ENCODE measurements at regions not wholly inside any gene's neighbourhood (a gene's known extent, or its start where the extent isn't known, plus 50 kb on each side); places are given as distances from the start of the nearest gene placed in this dataset.
"Not testable (repeated sequence)": the region's sequence is repeated elsewhere in the genome, so short reads cannot be mapped to it uniquely, and the experiment has no call there.

GRCh38 chr9:36521148-36521547 is 51.5 kb upstream of the MELK start:
- FAIRE-seq, result no peak

DNA sequence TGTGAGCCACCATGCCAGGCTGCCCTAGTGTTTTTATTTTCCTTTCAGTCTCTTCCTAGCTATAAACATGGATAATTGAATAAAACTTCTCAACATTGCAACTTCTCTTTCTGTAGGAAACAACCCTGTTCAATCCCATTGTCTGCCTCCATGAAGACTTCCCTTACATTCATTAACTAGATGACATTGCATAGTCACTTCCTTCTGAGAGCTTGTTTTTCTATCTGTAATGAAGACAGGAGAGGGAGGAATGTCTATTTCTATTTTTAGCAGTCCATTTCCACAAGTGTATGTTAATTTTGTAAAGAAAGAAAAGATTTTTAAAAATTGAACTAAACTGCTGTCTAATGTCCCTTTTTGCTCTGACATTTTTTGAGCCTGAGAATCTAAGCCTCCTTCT is 55.6 kb upstream of the MELK start:
- FAIRE-seq, result no peak

DNA sequence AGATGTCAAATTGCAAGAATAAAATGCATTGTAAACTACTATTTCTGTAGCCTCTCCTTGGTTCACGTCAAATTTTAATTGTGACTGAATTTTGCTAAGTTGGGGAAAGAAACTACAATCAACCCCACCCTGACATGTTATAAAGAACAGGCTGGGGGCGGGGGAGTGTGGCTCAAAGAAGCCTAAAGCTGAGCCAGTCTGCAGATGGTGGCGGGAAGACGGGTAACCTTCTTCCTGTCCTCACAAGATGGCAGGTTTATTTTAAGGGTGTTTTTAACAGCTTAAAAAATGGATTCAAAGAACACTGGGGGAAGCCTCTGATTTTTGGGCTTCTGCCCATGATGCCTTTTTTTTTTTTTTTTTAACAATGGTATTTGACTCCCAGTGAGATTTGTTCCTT is 68.5 kb upstream of the MELK start:
- no peak for FAIRE-seq

- no peak for FAIRE-seq
These were observed 69.3 kb upstream of the MELK start for GRCh38 chr9:36503172-36504088.

GRCh38 chr9:36501727-36502126 is 71.0 kb upstream of the MELK start:
- FAIRE-seq, result no peak

- FAIRE-seq, result not testable (repeated sequence)
These were observed 71.8 kb upstream of the MELK start for GRCh38 chr9:36500931-36501330.

DNA sequence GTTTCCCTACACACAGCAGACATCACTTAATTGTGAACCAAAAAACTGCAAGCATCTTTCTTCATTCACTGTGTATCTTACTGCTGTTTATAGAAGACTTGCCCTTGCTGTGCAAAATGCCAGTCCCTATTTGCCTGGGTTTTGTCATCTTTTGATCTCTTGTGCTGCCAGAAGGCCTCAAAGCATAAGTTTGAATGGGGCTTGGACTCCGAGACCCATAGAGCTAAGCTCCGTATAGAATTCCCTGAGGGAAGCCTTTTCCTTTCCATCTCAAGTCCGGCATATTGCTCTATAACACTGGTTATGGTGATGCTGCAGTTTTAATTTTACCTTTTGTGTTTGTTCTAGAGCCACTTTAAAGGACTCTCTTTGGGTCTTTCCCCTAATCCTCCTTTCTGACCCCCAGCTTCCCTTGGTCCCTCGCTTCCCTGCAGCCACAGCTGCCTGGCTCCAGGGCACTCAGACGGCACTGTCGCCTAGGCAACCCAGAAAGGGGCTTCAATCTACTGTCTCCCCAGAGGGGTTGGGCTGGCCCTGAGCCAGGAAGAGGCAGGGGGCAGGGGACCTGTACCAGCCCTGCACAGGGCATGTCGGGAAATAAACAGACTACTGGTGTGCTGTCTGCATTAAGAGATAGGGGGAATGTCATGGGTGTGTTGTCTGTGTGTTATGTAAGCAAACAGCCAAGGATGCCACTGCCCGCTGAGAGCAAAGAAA is 73.4 kb upstream of the MELK start:
- no peak for FAIRE-seq

GRCh38 chr9:36493564-36493963 is 79.1 kb upstream of the MELK start:
- FAIRE-seq, result peak; percentile 15

DNA sequence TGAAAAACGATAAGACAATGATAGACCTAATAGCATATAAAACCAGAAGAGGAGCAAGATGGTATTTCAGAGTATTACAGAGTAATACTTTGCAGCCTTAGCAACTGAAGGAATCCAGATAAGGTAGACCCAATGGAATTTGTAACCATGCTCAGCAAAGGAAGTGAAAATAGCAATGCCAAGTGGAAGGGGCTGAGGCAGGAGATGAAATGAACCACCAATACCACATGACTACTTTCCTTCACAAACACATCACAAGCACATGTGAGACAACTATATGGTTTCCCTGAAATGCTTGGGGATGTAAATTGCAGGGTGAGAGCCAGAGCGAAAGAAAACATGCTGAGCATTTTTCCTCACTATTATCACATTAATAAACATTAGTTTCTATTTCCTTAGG is 79.8 kb upstream of the MELK start:
- no peak for FAIRE-seq

- FAIRE-seq, result no peak
These were observed 83.2 kb upstream of the MELK start for GRCh38 chr9:36489453-36489852.

GRCh38 chr9:36488389-36488756 is 84.3 kb upstream of the MELK start:
- FAIRE-seq, result no peak

DNA sequence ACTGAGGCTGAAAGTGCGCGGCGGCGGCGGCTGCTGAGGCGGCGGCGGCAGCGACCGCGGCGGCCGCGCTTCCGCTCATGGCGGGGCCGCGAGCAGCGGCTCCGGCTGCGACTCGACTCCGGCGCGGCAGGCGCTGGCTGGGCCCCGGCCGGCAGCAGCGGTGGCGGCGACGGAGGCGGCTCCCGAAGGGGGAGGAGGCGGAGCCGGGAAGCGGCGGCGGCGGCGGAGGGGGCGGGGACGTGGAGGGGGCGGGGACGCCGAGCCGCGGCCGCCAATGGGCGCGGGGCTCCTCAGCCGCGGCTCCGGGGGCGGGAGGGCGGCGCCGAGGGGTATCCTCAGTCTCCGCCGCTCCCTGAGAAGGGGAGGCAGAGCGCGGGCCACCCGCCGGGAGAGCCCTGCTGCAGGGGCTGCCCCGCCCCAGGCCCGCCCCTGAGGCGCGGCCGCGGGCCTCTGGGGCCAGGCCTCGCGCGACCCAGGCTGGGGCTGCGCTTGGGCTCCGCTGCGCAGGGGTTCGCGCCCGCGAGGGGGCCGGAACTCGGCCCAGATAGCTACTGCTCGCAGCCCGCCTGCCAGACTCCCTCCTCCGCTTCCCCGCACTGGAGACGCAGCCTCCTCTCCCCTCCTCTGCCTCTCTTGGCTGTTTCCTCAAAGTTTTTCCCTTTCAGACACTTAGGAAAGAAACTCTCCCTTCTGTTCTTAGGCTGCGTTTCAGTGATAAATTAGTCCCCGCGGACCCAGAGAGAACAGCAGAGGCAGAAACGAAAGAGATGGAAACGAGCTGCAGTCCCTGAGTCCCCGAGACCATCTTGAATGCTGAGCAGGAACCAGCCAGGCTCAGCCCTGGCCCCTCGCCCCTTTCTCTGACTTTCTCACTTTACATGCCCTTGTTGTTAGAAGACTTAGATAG is 85.0 kb upstream of the MELK start:
- no peak for FAIRE-seq

- no peak for FAIRE-seq
These were observed 85.7 kb upstream of the MELK start for GRCh38 chr9:36486933-36487481.

- no peak for FAIRE-seq
These were observed 86.3 kb upstream of the MELK start for GRCh38 chr9:36486329-36486932.

- no peak for FAIRE-seq
These were observed 85.7 kb upstream of the RNF38 start for GRCh38 chr9:36485647-36486328.

DNA sequence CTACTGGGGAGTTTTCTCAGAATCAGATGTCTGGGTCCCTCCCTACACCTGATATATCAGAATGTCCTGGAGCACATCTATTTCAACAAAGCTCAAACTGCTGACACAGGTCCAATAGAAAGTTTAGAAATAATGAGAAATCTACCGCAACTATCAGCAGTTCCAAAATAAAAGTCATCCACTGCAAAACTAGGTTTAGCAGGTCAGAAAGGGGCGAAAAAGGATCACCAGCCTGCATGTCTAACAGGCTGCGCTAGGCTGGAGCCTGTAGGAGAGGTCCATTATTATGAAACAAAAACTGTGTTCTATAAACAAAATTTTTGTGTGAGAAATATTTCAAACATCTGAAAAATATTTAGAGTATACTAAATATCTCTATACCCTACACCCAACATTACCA is 84.1 kb upstream of the RNF38 start:
- no peak for FAIRE-seq

GRCh38 chr9:36479101-36479500 is 79.0 kb upstream of the RNF38 start:
- FAIRE-seq, result no peak

DNA sequence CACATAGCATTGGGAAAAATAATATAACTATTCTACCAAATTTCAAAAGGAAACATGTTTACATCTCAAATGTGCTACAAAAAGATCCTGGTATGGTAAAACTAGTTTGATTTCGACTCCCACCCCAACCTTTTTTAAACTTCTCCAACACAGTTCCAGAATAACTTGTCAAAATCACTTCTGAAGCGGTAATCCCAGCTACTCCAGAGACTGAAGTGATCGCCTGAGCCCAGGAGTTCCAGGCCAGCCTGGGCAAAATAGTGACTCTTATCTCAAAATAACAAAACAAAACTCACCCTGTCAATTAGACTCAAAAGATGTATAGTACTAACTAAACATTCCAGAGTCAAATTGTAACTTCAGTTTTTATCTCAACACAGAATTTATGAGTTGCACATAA is 71.3 kb upstream of the RNF38 start:
- FAIRE-seq, result no peak

GRCh38 chr9:36470643-36471290 is 70.7 kb upstream of the RNF38 start:
- no peak for FAIRE-seq

DNA sequence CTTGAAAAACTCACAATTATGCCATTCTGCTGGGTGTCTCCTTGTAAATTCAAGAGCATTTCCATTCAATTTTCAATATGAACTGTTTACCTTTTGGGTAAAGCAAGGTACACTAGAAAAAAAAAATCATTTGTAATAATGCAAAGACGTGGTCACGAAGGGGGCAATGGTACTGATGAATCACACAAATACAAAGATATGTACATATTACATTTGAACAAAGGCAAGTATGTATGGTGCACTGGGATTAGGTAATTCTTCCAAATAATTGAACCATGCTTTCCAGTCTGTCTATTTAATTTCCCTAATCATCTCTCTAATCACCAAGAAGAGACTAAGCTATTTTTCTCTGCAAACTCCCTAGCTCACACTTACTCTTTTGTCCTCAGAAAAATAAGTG is 63.4 kb upstream of the RNF38 start:
- no peak for FAIRE-seq

- no peak for FAIRE-seq
These were observed 62.2 kb upstream of the RNF38 start for GRCh38 chr9:36462245-36462644.

Measured in endometrium (tissue), 2 donors.